Pulmonary artery endothelial cell (primary cell): ENCODE measurements at regions not wholly inside any gene's neighbourhood (a gene's known extent, or its start where the extent isn't known, plus 50 kb on each side); places are given as distances from the start of the nearest gene placed in this dataset.

Experiments
- DNase-seq: peaks from one replicate; pipeline ENCODE4 v3.0.0-alpha.2; 2011; ENCODE audit warnings: low read depth, low spot score

- DNase-seq: no peak
These were observed 268.2 kb upstream of the C11orf87 start for GRCh38 chr11:109153836-109154235.

GRCh38 chr11:109155291-109155690, 266.7 kb upstream of the C11orf87 start:
- no peak for DNase-seq

GRCh38 chr11:109165035-109165434, 257.0 kb upstream of the C11orf87 start:
- DNase-seq: no peak

GRCh38 chr11:109166441-109166840, 255.5 kb upstream of the C11orf87 start:
- no peak for DNase-seq

GRCh38 chr11:109173504-109173903, 248.5 kb upstream of the C11orf87 start:
- no peak for DNase-seq

- DNase-seq: no peak
These were observed 237.6 kb upstream of the C11orf87 start for GRCh38 chr11:109184376-109184775.

GRCh38 chr11:109192864-109193263, 229.1 kb upstream of the C11orf87 start:
- no peak for DNase-seq

GRCh38 chr11:109193880-109194279, 228.1 kb upstream of the C11orf87 start:
- no peak for DNase-seq

- DNase-seq: no peak
These were observed 226.0 kb upstream of the C11orf87 start for GRCh38 chr11:109196016-109196415.

- no peak for DNase-seq
These were observed 224.3 kb upstream of the C11orf87 start for GRCh38 chr11:109197656-109198055.

- DNase-seq: no peak
These were observed 218.8 kb upstream of the C11orf87 start for GRCh38 chr11:109203176-109203575.

GRCh38 chr11:109205312-109205711, 216.7 kb upstream of the C11orf87 start:
- DNase-seq: no peak

- DNase-seq: no peak
These were observed 213.9 kb upstream of the C11orf87 start for GRCh38 chr11:109208121-109208520.

GRCh38 chr11:109209572-109209971, 212.4 kb upstream of the C11orf87 start:
- DNase-seq: no peak

- no peak for DNase-seq
These were observed 200.8 kb upstream of the C11orf87 start for GRCh38 chr11:109221190-109221589.

GRCh38 chr11:109222761-109223160, 199.2 kb upstream of the C11orf87 start:
- DNase-seq: no peak

GRCh38 chr11:109223451-109223850, 198.5 kb upstream of the C11orf87 start:
- DNase-seq: no peak

GRCh38 chr11:109229682-109230081, 192.3 kb upstream of the C11orf87 start:
- no peak for DNase-seq

- DNase-seq: no peak
These were observed 185.8 kb upstream of the C11orf87 start for GRCh38 chr11:109236188-109236587.

- no peak for DNase-seq
These were observed 185.3 kb upstream of the C11orf87 start for GRCh38 chr11:109236696-109237095.

- DNase-seq: no peak
These were observed 184.4 kb upstream of the C11orf87 start for GRCh38 chr11:109237636-109238035.

GRCh38 chr11:109241988-109242536, 179.9 kb upstream of the C11orf87 start:
- DNase-seq: no peak

GRCh38 chr11:109247071-109247470, 174.9 kb upstream of the C11orf87 start:
- no peak for DNase-seq

- DNase-seq: no peak
These were observed 172.4 kb upstream of the C11orf87 start for GRCh38 chr11:109249597-109249996.
